ENCODE measurements at regions not wholly inside any gene's neighbourhood (a gene's known extent, or its start where the extent isn't known, plus 50 kb on each side); places are given as distances from the start of the nearest gene placed in this dataset.

GRCh38 chr14:53468876-53469275, 315.8 kb upstream of the DDHD1 start:
- TF ChIP-seq USF2 (IDR thresholded peaks at IDR 0.05) (no peak), CTCF (IDR thresholded peaks at IDR 0.05) (no peak), JUNB (IDR thresholded peaks at IDR 0.05) (no peak), RNF2 (IDR thresholded peaks at IDR 0.05; ENCODE audit: borderline replicate concordance, low read depth) (no peak), SREBF2 (IDR thresholded peaks at IDR 0.05) (no peak), EP300 (IDR thresholded peaks at IDR 0.05) (no peak), HDAC2 (IDR thresholded peaks at IDR 0.05) (no peak), SMC3 (IDR thresholded peaks at IDR 0.05) (no peak), POLR2A (IDR thresholded peaks at IDR 0.05; ENCODE audit: low read length) (no peak), REST (IDR thresholded peaks at IDR 0.05) (no peak), MAX (IDR thresholded peaks at IDR 0.05) (no peak), CHD4 (IDR thresholded peaks at IDR 0.05; ENCODE audit: borderline replicate concordance) (no peak)

All from A549 (cell line).